ENCODE measurements at regions not wholly inside any gene's neighbourhood (a gene's known extent, or its start where the extent isn't known, plus 50 kb on each side); places are given as distances from the start of the nearest gene placed in this dataset.

GRCh38 chr11:27968461-27968860 is 139.5 kb downstream of the KIF18A start:
- ChIA-PET CTCF (no interaction called here), POLR2A (no interaction called here)
- DNase-seq (ENCODE audit: extremely low spot score) = no peak
- no peak for TF ChIP-seq LEF1 (IDR thresholded peaks at IDR 0.05; ENCODE audit: borderline replicate concordance)
- TF ChIP-seq ZNF384 (IDR thresholded peaks at IDR 0.05) = no peak
- TF ChIP-seq NFRKB (IDR thresholded peaks at IDR 0.05) = no peak
- TF ChIP-seq ELF4 (IDR thresholded peaks at IDR 0.05) = no peak
- TF ChIP-seq FOXM1 (IDR thresholded peaks at IDR 0.05; ENCODE audit: borderline replicate concordance) = no peak
- no peak for TF ChIP-seq HDGF (IDR thresholded peaks at IDR 0.05; ENCODE audit: borderline replicate concordance)
- TF ChIP-seq SUZ12 (IDR thresholded peaks at IDR 0.05) = no peak
- TF ChIP-seq PKNOX1 (IDR thresholded peaks at IDR 0.05) = no peak
- no peak for TF ChIP-seq TARDBP (IDR thresholded peaks at IDR 0.05)
- TF ChIP-seq ARNT (IDR thresholded peaks at IDR 0.05) = no peak

DNA sequence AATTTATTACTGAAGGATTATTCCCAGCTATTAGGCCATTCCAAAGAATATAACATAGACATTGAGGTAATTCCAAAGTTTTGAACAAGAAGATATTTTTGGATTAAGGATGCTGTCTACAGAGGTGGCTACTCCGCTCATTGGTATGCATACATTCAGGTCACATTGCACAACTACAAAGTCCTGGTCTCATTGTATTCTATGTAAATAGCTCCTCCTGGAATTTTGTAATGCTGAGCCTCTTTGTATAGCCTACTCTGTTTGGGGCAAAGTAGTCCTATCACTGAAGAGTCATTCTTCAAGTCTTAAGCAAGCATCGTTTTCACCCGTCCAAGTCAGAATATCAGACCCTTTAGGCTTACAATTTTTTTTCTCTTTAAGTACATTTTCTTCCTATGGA is 142.4 kb downstream of the KIF18A start:
- ChIA-PET CTCF (no interaction called here), POLR2A (no interaction called here)
- DNase-seq (ENCODE audit: extremely low spot score) = no peak

GRCh38 chr11:27963370-27963769 is 144.6 kb downstream of the KIF18A start:
- DNase-seq (ENCODE audit: extremely low spot score) = peak; percentile 17
- POLR2A ChIA-PET = no interaction called here
- TF ChIP-seq BHLHE40 (IDR thresholded peaks at IDR 0.05; ENCODE audit: borderline replicate concordance) (no peak), ZNF384 (IDR thresholded peaks at IDR 0.05) (no peak), NFRKB (IDR thresholded peaks at IDR 0.05) (no peak), TARDBP (IDR thresholded peaks at IDR 0.05) (no peak), FOXK2 (IDR thresholded peaks at IDR 0.05) (no peak), HDGF (IDR thresholded peaks at IDR 0.05; ENCODE audit: borderline replicate concordance) (no peak)
- CTCF ChIA-PET = no interaction called here

More for the DNA sequence above, 142.4 kb downstream of the KIF18A start:
- TF ChIP-seq CTBP1 (IDR thresholded peaks at IDR 0.05; ENCODE audit: borderline replicate concordance) (no peak), PKNOX1 (IDR thresholded peaks at IDR 0.05) (no peak), BHLHE40 (IDR thresholded peaks at IDR 0.05; ENCODE audit: borderline replicate concordance) (no peak), ZNF384 (IDR thresholded peaks at IDR 0.05) (no peak), FOXK2 (IDR thresholded peaks at IDR 0.05) (no peak), SUZ12 (IDR thresholded peaks at IDR 0.05) (no peak), FOXM1 (IDR thresholded peaks at IDR 0.05; ENCODE audit: borderline replicate concordance) (no peak), TARDBP (IDR thresholded peaks at IDR 0.05) (no peak), HDGF (IDR thresholded peaks at IDR 0.05; ENCODE audit: borderline replicate concordance) (no peak), FOXA1 (IDR thresholded peaks at IDR 0.05) (no peak), SP1 (IDR thresholded peaks at IDR 0.05) (no peak), ARNT (IDR thresholded peaks at IDR 0.05) (no peak), L3MBTL2 (conservative IDR thresholded peaks at IDR 0.05) (no peak)

GRCh38 chr11:27949951-27950738 is 157.8 kb downstream of the KIF18A start:
- no peak for DNase-seq (ENCODE audit: extremely low spot score)
- CTCF ChIA-PET = no interaction called here
- no peak for TF ChIP-seq L3MBTL2 (conservative IDR thresholded peaks at IDR 0.05)
- no peak for TF ChIP-seq FOXK2 (IDR thresholded peaks at IDR 0.05)
- TF ChIP-seq FOXA1 (IDR thresholded peaks at IDR 0.05) = no peak
- POLR2A ChIA-PET = no interaction called here

- TF ChIP-seq PKNOX1 (IDR thresholded peaks at IDR 0.05) = no peak
- no peak for TF ChIP-seq SP1 (IDR thresholded peaks at IDR 0.05)
- TF ChIP-seq BHLHE40 (IDR thresholded peaks at IDR 0.05; ENCODE audit: borderline replicate concordance) = no peak
- TF ChIP-seq SUZ12 (IDR thresholded peaks at IDR 0.05) = no peak
- TF ChIP-seq FOXM1 (IDR thresholded peaks at IDR 0.05; ENCODE audit: borderline replicate concordance) = no peak
- no peak for TF ChIP-seq ARNT (IDR thresholded peaks at IDR 0.05)
- no peak for TF ChIP-seq L3MBTL2 (conservative IDR thresholded peaks at IDR 0.05)
- TF ChIP-seq FOXA1 (IDR thresholded peaks at IDR 0.05) = no peak
- no peak for TF ChIP-seq LEF1 (IDR thresholded peaks at IDR 0.05; ENCODE audit: borderline replicate concordance)
- no peak for TF ChIP-seq ZNF384 (IDR thresholded peaks at IDR 0.05)
- TF ChIP-seq CTBP1 (IDR thresholded peaks at IDR 0.05; ENCODE audit: borderline replicate concordance) = no peak
- TF ChIP-seq FOXK2 (IDR thresholded peaks at IDR 0.05) = no peak
- no peak for TF ChIP-seq NFRKB (IDR thresholded peaks at IDR 0.05)
Observed at GRCh38 chr11:27945348-27945747, 162.6 kb downstream of the KIF18A start.

DNA sequence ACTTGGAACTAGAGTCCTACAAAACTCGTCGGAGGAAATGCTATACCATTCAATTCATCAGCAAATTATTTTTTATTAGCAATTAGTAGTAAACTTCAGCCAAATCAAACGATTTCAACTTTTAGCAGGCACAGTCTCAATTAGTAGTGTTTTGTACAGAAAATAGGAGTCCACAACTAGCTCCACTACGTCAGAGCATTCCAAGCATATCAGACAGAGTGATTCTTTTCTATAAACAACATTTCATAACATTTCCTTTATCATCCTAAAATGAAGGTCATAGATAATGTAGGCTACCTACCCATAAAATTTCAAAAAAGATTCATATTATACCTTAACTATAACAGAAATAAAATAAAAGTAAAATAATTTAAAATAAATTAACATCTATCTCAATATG is 169.9 kb downstream of the KIF18A start:
- ChIA-PET POLR2A (no interaction called here), CTCF (no interaction called here)
- no peak for DNase-seq (ENCODE audit: extremely low spot score)
- TF ChIP-seq SP1 (IDR thresholded peaks at IDR 0.05) (no peak), ELF4 (IDR thresholded peaks at IDR 0.05) (no peak), BHLHE40 (IDR thresholded peaks at IDR 0.05; ENCODE audit: borderline replicate concordance) (no peak), HDGF (IDR thresholded peaks at IDR 0.05; ENCODE audit: borderline replicate concordance) (no peak), FOXA1 (IDR thresholded peaks at IDR 0.05) (no peak), CTBP1 (IDR thresholded peaks at IDR 0.05; ENCODE audit: borderline replicate concordance) (no peak), PKNOX1 (IDR thresholded peaks at IDR 0.05) (no peak), FOXM1 (IDR thresholded peaks at IDR 0.05; ENCODE audit: borderline replicate concordance) (no peak), ARNT (IDR thresholded peaks at IDR 0.05) (no peak), TARDBP (IDR thresholded peaks at IDR 0.05) (no peak), ZNF384 (IDR thresholded peaks at IDR 0.05) (no peak), NFRKB (IDR thresholded peaks at IDR 0.05) (no peak), SUZ12 (IDR thresholded peaks at IDR 0.05) (no peak), L3MBTL2 (conservative IDR thresholded peaks at IDR 0.05) (no peak), FOXK2 (IDR thresholded peaks at IDR 0.05) (no peak), LEF1 (IDR thresholded peaks at IDR 0.05; ENCODE audit: borderline replicate concordance) (no peak)

More at GRCh38 chr11:27945348-27945747, 162.6 kb downstream of the KIF18A start:
- ChIA-PET CTCF (no interaction called here), POLR2A (no interaction called here)
- DNase-seq (ENCODE audit: extremely low spot score) = no peak
